ENCODE measurements at regions not wholly inside any gene's neighbourhood (a gene's known extent, or its start where the extent isn't known, plus 50 kb on each side); places are given as distances from the start of the nearest gene placed in this dataset.

- TF ChIP-seq POLR2AphosphoS5 (IDR thresholded peaks at IDR 0.05) (no peak), CTCF (IDR thresholded peaks at IDR 0.05; ENCODE audit: poor library complexity, severe bottlenecking) (no peak), EZH2 (IDR thresholded peaks at IDR 0.05; ENCODE audit: borderline replicate concordance, insufficient read depth, low read length, poor library complexity, severe bottlenecking) (no peak), EP300 (conservative IDR thresholded peaks at IDR 0.05; ENCODE audit: poor library complexity, severe bottlenecking) (no peak), REST (IDR thresholded peaks at IDR 0.05; ENCODE audit: borderline replicate concordance) (no peak), MXI1 (conservative IDR thresholded peaks at IDR 0.05; ENCODE audit: poor library complexity, severe bottlenecking) (no peak), TAF1 (IDR thresholded peaks at IDR 0.05; ENCODE audit: low read depth) (no peak)
These were observed 77.9 kb upstream of the AFF2 start for GRCh38 chrX:148422526-148422925.

Measured in neural cell (in vitro differentiated cells).